Glomerular endothelial cell (primary cell): ENCODE measurements at regions not wholly inside any gene's neighbourhood (a gene's known extent, or its start where the extent isn't known, plus 50 kb on each side); places are given as distances from the start of the nearest gene placed in this dataset.
"Not testable (repeated sequence)": the region's sequence is repeated elsewhere in the genome, so short reads cannot be mapped to it uniquely, and the experiment has no call there.

ENCODE experiments used
- DNase-seq: peaks from one replicate; pipeline ENCODE4 v3.0.0-alpha.2; 2011; ENCODE audit warnings: low read depth, low spot score; ENCODE audit errors: extremely low read depth

GRCh38 chrX:40852586-40852985, 117.2 kb upstream of the MED14 start:
- no peak for DNase-seq

- no peak for DNase-seq
Measured at GRCh38 chrX:40853004-40853815, 117.9 kb upstream of the MED14 start.

- DNase-seq = no peak
Measured at GRCh38 chrX:40853816-40854123, 118.4 kb upstream of the MED14 start.

- no peak for DNase-seq
Measured at GRCh38 chrX:40854242-40854641, 118.9 kb upstream of the MED14 start.

- DNase-seq = no peak
Measured at GRCh38 chrX:40855411-40855810, 120.1 kb upstream of the MED14 start.

DNA sequence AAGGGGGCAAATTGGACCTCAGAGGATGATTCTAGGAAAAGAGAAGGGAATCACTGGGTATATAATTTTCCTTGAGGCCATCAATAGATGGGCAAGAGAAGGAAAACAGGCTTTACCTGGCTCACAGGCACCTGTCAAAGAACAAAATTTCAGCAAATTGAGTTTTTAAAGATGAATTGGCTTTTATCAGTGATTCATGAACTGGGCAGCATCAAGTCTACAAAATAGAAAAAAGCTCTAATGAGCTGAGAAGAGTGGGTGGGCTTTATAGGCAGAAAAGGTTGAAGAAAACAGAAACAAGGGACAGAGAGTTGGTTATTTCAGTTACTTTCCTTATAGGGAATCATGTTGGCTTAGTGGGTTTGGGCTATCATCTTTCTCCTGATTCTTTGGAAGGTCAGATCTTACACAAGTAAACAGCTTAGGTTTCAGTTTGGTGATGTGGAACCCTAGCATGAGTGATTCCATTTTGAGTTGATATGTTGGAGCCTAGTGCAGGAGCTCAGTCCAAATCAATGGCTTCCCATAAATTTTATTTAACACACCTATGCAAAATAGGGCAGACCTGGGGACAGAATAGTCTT, 120.7 kb upstream of the MED14 start:
- no peak for DNase-seq

DNA sequence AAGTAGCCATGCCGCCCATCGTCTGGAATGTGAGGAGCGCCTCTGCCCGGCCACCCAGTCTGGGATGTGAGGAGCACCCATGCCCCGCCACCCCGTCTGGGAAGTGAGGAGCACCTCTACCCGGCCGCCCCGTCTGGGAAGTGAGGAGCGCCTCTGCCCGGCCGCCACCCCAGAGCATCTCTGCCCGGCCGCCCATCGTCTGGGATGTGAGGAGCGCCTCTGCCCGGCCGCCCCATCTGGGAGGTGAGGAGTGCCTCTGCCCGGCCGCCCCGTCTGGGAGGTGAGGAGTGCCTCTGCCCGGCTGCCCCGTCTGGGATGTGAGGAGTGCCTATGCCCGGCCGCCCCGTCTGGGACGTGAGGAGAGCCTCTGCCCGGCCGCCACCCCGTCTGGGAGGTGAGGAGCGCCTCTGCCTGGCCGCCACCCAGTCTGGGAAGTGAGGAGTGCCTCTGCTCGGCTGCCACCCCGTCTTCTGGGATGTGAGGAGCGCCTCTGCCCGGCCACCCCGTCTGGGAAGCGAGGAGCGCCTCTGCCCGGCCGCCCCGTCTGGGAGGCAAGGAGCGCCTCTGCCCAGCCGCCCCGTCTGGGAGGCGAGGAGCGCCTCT, 126.7 kb upstream of the MED14 start:
- not testable (repeated sequence) for DNase-seq

DNA sequence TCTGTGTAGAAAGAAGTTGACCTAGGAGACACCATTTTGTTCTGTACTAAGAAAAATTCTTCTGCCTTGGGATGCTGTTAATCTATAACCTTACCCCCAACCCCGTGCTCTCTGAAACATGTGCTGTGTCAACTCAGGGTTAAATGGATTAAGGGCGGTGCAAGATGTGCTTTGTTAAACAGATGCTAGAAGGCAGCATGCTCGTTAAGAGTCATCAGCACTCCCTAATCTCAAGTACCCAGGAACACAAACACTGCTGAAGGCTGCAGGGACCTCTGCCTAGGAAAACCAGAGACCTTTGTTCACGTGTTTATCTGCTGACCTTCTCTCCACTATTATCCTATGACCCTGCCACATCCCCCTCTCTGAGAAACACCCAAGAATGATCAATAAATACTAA, 127.9 kb upstream of the MED14 start:
- DNase-seq = not testable (repeated sequence)

GRCh38 chrX:40863671-40864070, 128.3 kb upstream of the MED14 start:
- DNase-seq = no peak

DNA sequence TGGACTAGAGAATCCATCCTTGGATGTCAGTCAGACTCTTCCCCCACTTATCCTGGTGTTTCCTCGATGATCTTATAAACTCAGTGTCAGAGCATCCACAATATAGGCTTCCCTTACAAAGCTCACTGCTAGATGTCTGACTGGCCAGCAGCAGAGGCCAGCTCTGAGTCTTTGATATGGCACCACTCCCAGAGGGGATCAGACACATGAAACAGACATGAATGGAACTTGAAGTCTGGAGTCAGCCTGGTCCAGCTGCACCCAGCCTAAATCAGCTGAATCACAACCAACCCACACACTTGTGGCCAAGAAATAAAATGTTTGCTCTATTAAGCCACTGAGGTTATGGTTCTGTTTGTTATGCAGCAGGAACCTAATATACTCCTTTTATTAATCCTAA, 129.6 kb upstream of the MED14 start:
- DNase-seq = no peak

DNA sequence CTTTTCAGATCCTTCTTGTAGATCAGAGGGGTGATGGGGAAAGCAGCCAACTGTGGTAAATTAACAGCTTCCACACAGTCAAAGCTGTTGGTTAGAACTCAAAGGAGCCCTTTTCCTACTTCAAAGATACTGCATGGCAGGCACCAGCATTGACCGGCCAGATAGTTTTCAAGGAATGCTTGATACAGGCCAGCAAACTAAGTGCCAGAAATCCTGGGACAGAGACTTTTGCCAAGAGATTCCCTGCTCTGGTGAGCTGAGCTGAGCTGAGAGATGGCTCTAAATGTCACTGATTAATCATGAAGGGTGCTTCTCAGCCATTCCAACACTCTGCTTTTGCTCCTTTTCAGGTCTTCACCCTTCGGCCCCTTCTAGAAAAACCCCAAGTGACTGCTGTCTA, 131.6 kb upstream of the MED14 start:
- DNase-seq = no peak

- no peak for DNase-seq
Measured at GRCh38 chrX:40867352-40867751, 132.0 kb upstream of the MED14 start.

DNA sequence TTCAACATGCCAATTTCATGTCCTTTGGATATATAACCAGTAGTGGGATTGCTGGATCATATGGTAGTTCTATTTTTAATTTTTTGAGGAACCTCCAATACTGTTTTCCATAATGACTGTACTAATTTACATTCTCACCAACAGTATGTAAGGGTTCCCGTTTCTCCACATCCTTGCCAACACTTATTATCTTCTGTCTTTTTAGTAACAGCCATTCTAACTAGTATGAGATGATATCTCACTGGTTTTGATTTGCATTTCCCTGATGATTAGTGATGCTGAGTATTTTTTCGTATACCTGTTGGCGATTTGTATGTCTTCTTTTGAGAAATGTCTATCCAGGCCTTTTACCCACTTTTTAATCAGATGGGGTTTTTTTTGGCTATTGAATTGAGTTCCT, 133.5 kb upstream of the MED14 start:
- DNase-seq = no peak

GRCh38 chrX:40870982-40871381, 135.6 kb upstream of the MED14 start:
- DNase-seq = not testable (repeated sequence)

GRCh38 chrX:40871385-40872082, 136.2 kb upstream of the MED14 start:
- DNase-seq = no peak

DNA sequence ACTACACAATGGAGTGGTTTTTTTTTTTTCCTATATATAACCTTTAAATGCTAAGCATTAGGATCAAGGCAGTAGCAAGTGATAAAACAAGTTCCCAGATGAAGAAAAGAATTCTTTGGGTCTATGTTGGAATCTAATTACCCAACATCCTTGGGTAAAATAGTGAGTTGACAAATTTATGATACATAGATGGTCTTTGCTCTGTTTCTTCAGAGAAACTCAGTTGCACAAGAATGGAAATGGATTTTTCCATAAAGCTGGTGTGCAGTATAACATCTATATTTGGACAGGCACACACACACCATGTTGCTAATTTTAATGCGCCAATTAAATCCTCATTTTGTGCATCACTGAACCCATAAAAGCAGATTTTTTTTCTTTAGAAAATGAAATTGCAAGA, 137.0 kb upstream of the MED14 start:
- DNase-seq = no peak

- no peak for DNase-seq
Measured at GRCh38 chrX:40875476-40875875, 140.1 kb upstream of the MED14 start.

- no peak for DNase-seq
Measured at GRCh38 chrX:40877887-40878286, 142.5 kb upstream of the MED14 start.

GRCh38 chrX:40878766-40879165, 143.4 kb upstream of the MED14 start:
- no peak for DNase-seq

- DNase-seq = not testable (repeated sequence)
Measured at GRCh38 chrX:40879172-40879571, 143.8 kb upstream of the MED14 start.

DNA sequence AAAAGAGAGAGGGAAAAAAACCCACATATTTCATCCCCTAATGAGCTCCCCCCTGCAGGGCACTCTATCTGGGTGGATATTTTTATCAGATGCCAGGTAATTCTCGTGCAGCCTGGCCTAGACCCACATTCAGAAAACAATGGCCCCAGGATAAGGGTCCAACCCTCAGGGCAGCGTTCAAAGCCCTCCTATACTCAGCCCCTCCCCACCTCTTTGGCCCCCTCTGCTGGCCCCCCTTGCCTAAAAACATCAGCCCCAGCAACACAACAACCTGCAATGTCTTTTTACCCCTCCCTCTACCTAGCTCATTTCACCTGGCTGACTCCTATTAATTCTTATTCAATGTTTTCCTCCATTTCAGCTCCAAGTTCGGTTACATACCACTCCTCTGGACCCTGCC, 145.4 kb upstream of the MED14 start:
- DNase-seq = no peak
